Trophoblast cell (in vitro differentiated cells and primary cell): ENCODE measurements at regions not wholly inside any gene's neighbourhood (a gene's known extent, or its start where the extent isn't known, plus 50 kb on each side); places are given as distances from the start of the nearest gene placed in this dataset.

Experiments used
- DNase-seq, 2 donors: peaks; one replicate each; pipeline ENCODE4 v3.0.0-alpha.2; 2016
- H2AFZ ChIP-seq: 2 replicates; pipeline ENCODE4 v1.6.1; 2013; ENCODE audit warnings: low read length, moderate library complexity, mild to moderate bottlenecking; ENCODE audit not compliant: insufficient read depth, poor library complexity
- H2AK5ac ChIP-seq: 2 replicates; pipeline ENCODE4 v1.6.1; 2013; ENCODE audit warnings: mild to moderate bottlenecking, low read length
- H2BK120ac ChIP-seq: 2 replicates; pipeline ENCODE4 v1.6.1; 2013; ENCODE audit warnings: low read length, mild to moderate bottlenecking, moderate library complexity; ENCODE audit not compliant: insufficient read depth, poor library complexity
- H2BK12ac ChIP-seq: 2 replicates; pipeline ENCODE4 v1.6.1; 2013; ENCODE audit warnings: mild to moderate bottlenecking, low read length, moderate library complexity
- H2BK5ac ChIP-seq: 2 replicates; pipeline ENCODE4 v1.6.1; 2013; ENCODE audit warnings: low read length, low read depth, moderate library complexity, mild to moderate bottlenecking; ENCODE audit not compliant: poor library complexity
- H3K14ac ChIP-seq: 2 replicates; pipeline ENCODE4 v1.6.1; 2013; ENCODE audit warnings: mild to moderate bottlenecking, low read length
- H3K18ac ChIP-seq: 2 replicates; pipeline ENCODE4 v1.6.1; 2013; ENCODE audit warnings: mild to moderate bottlenecking, low read length
- H3K23ac ChIP-seq: 2 replicates; pipeline ENCODE4 v1.6.1; 2013; ENCODE audit warnings: low read length
- H3K27ac ChIP-seq: 2 replicates; pipeline ENCODE4 v1.5.1; 2013; ENCODE audit warnings: low read depth, mild to moderate bottlenecking, inconsistent platforms, low read length, moderate library complexity
- H3K27me3 ChIP-seq: 2 replicates; pipeline ENCODE4 v1.6.1; 2013; ENCODE audit warnings: inconsistent platforms, mild to moderate bottlenecking, low read length, moderate library complexity; ENCODE audit not compliant: insufficient read depth
- H3K36me3 ChIP-seq, 2 experiments: 1 replicate in 1 of 2; 2 replicates in 1 of 2; pipeline ENCODE4 v1.6.1; 2013; ENCODE audit warnings: low read length in 2 of 2, mild to moderate bottlenecking in 2 of 2, moderate library complexity in 1 of 2; ENCODE audit not compliant: insufficient read depth in 2 of 2, control insufficient read depth in 1 of 2
- H3K4ac ChIP-seq: 2 replicates; pipeline ENCODE4 v1.6.1; 2013; ENCODE audit warnings: low read depth, mild to moderate bottlenecking, low read length, moderate library complexity
- H3K4me1 ChIP-seq, 2 experiments: 1 replicate in 1 of 2; 2 replicates in 1 of 2; pipeline ENCODE4 v1.6.1; 2013; ENCODE audit warnings: low read length in 2 of 2, mild to moderate bottlenecking in 2 of 2, moderate library complexity in 1 of 2; ENCODE audit not compliant: insufficient read depth in 2 of 2, control insufficient read depth in 1 of 2
- H3K4me2 ChIP-seq: 2 replicates; pipeline ENCODE4 v1.6.1; 2013; ENCODE audit warnings: inconsistent platforms, mild to moderate bottlenecking, low read length, moderate library complexity
- H3K4me3 ChIP-seq: 2 replicates; pipeline ENCODE4 v1.5.1; 2013; ENCODE audit warnings: mild to moderate bottlenecking, low read depth, low read length, inconsistent platforms
- H3K79me1 ChIP-seq: one replicate; pipeline ENCODE4 v1.6.1; 2013; ENCODE audit warnings: low read length
- H3K79me2 ChIP-seq: 2 replicates; pipeline ENCODE4 v1.6.1; 2013; ENCODE audit warnings: low read length, mild to moderate bottlenecking; ENCODE audit not compliant: control insufficient read depth, insufficient read depth, poor library complexity
- H3K9ac ChIP-seq: 2 replicates; pipeline ENCODE4 v1.6.1; 2013; ENCODE audit warnings: mild to moderate bottlenecking, low read length
- H3K9me3 ChIP-seq: 2 replicates; pipeline ENCODE4 v1.6.1; 2013; ENCODE audit warnings: low read depth, mild to moderate bottlenecking, control low read depth, inconsistent platforms, low read length; ENCODE audit not compliant: insufficient read depth
- H4K12ac ChIP-seq: 2 replicates; pipeline ENCODE4 v1.6.1; 2013; ENCODE audit warnings: low read depth, mild to moderate bottlenecking, low read length, moderate library complexity
- H4K8ac ChIP-seq: 2 replicates; pipeline ENCODE4 v1.6.1; 2013; ENCODE audit warnings: low read depth, mild to moderate bottlenecking, low read length, moderate library complexity
- H4K91ac ChIP-seq: one replicate; pipeline ENCODE4 v1.6.1; 2013; ENCODE audit warnings: low read depth, mild to moderate bottlenecking, low read length, moderate library complexity
- WGBS: extraction: QIAGEN DNeasy Blood & Tissue Kit; methylation state at CpG from one replicate; pipeline ENCODE4 v1.1.7; 2013; ENCODE audit warnings: missing lambda C conversion rate; ENCODE audit not compliant: insufficient read length, insufficient coverage; ENCODE audit errors: extremely low coverage; 5-methylcytosine and 5-hydroxymethylcytosine counted together

DNA sequence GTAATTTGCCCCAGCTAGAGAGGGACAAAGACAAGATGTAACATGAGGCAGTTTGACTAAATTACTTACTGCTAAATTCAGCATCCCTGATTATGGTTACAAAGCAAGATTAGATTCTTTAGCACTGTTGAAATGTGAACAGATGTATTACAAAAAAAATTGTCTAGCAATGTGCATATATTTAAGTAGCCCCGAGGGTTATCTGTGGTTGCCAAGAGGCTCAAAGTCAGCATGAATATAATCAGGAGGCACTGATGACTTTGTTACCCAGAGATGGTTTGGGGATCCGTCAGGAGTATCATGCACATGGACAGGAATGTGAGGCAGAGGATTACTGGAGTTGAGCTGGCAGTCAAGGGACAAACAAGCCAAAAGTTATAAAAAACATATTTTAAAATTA, 356.9 kb upstream of the CCDC196 start:
- Histone ChIP-seq H3K9me3 (no peaks in the 10 kb centered on the region), H2AFZ (no peak overlapping the region)
- no peak for DNase-seq

DNA sequence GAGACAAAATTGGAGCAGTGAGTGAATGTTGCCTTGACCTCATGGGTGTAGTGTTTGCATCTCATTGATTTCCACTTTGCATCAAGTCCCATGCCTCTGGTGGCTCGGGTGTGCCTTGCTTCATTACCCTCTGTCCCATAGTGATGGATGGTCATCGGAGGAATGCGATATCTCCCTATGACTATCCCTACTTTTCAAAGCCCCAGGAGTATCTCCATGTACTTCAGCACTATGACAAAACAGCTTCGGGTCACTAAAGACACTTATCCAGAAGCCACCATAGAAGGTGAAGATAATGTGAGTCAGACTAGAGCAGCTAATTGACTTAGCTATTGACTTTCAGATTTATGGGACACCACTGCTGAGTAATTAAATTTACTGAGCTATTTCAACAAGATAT, 355.1 kb upstream of the CCDC196 start:
- no CpG with 5 or more reads among the region's 4 CpGs for WGBS
- no peaks in the 10 kb centered on the region for H3K4me1 ChIP-seq
- H2BK120ac ChIP-seq, result no peak overlapping the region
- H2AK5ac ChIP-seq, result no peak overlapping the region
- no peak overlapping the region for H3K4ac ChIP-seq
- no peak overlapping the region for H3K23ac ChIP-seq
- no peak overlapping the region for H2BK5ac ChIP-seq
- H3K79me1 ChIP-seq, result no peaks in the 10 kb centered on the region
- no peak overlapping the region for H4K91ac ChIP-seq
- no peak overlapping the region for H3K4me2 ChIP-seq
- H3K27me3 ChIP-seq, result no peaks in the 10 kb centered on the region
- no peak overlapping the region for H3K4me3 ChIP-seq
- no peak for DNase-seq
- no peak overlapping the region for H4K12ac ChIP-seq
- H3K18ac ChIP-seq, result no peak overlapping the region
- H4K8ac ChIP-seq, result no peak overlapping the region
- no peak overlapping the region for H2AFZ ChIP-seq
- no peaks in the 10 kb centered on the region for H3K36me3 ChIP-seq
- H3K9ac ChIP-seq, result no peak overlapping the region
- no peak overlapping the region for H3K14ac ChIP-seq
- H3K79me2 ChIP-seq, result no peaks in the 10 kb centered on the region
- H3K27ac ChIP-seq, result no peak overlapping the region
- no peaks in the 10 kb centered on the region for H3K9me3 ChIP-seq
- H2BK12ac ChIP-seq, result no peak overlapping the region

More for the DNA sequence above, 356.9 kb upstream of the CCDC196 start:
- no peak overlapping the region for H3K4me3 ChIP-seq
- no peak overlapping the region for H3K18ac ChIP-seq
- no peaks in the 10 kb centered on the region for H3K79me1 ChIP-seq
- H2BK120ac ChIP-seq, result no peak overlapping the region
- H4K12ac ChIP-seq, result no peak overlapping the region
- H3K14ac ChIP-seq, result no peak overlapping the region
- no peaks in the 10 kb centered on the region for H3K79me2 ChIP-seq
- no peak overlapping the region for H3K9ac ChIP-seq
- no peak overlapping the region for H2BK12ac ChIP-seq
- no peak overlapping the region for H4K8ac ChIP-seq
- H3K4me1 ChIP-seq, result no peaks in the 10 kb centered on the region
- H2BK5ac ChIP-seq, result no peak overlapping the region
- H3K27me3 ChIP-seq, result no peaks in the 10 kb centered on the region
- WGBS, result no CpG with 5 or more reads among the region's 2 CpGs
- no peak overlapping the region for H4K91ac ChIP-seq
- H2AK5ac ChIP-seq, result no peak overlapping the region
- H3K36me3 ChIP-seq, result no peaks in the 10 kb centered on the region
- H3K4me2 ChIP-seq, result no peak overlapping the region
- H3K27ac ChIP-seq, result no peak overlapping the region
- H3K4ac ChIP-seq, result no peak overlapping the region
- no peak overlapping the region for H3K23ac ChIP-seq

DNA sequence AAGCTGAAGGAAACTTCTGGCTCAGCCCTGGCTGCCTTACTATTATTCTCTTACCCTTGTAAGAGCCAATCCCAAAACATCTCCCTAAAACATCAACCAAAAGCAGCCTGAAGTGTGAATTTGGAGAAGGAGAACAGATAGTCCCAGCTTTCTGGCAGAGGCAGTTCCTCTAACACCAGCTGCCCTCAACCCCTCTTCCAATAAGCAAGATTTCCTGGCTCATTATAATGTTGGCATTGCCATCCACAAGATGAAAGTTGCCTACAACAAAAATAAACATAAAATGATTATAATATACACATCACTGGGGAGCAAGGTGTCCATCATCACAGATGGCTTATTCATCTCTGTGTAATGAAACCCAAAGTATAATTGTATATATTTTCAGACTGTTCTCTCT, 352.5 kb upstream of the CCDC196 start:
- DNase-seq, result no peak

DNA sequence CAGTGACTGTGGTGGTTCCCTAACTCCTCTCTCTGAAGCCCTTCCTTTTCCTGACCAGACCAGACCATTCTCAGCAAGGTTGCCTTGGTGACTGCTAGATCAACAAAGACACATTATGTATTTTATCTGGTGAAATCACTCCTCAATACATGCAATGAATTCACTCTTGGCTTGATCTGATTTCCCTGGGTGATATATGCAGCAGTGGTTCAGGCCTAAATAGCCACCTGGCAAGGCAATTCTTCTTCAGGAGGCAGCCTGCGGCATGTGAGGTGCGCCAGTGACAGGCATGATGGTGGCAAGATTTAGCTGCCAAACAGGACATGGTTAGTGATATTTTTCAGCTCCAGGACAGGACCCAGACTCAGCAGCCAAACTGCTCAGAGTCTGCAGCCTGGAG, 350.3 kb upstream of the CCDC196 start:
- no peaks in the 10 kb centered on the region for H3K4me1 ChIP-seq
- no peak overlapping the region for H3K9ac ChIP-seq
- H3K4ac ChIP-seq, result no peak overlapping the region
- no peak overlapping the region for H4K12ac ChIP-seq
- H3K79me2 ChIP-seq, result no peaks in the 10 kb centered on the region
- no peak overlapping the region for H3K23ac ChIP-seq
- H3K14ac ChIP-seq, result no peak overlapping the region
- no peak overlapping the region for H2BK12ac ChIP-seq
- no peak overlapping the region for H4K91ac ChIP-seq
- no peak overlapping the region for H2BK120ac ChIP-seq
- H4K8ac ChIP-seq, result no peak overlapping the region
- no peak overlapping the region for H3K18ac ChIP-seq
- H3K9me3 ChIP-seq, result no peaks in the 10 kb centered on the region
- WGBS, result no CpG with 5 or more reads among the region's 2 CpGs
- DNase-seq, result no peak
- H3K4me3 ChIP-seq, result no peak overlapping the region
- H2AK5ac ChIP-seq, result no peak overlapping the region
- H3K36me3 ChIP-seq, result no peaks in the 10 kb centered on the region
- no peak overlapping the region for H2BK5ac ChIP-seq
- no peaks in the 10 kb centered on the region for H3K79me1 ChIP-seq
- H3K27me3 ChIP-seq, result no peaks in the 10 kb centered on the region
- no peak overlapping the region for H3K27ac ChIP-seq
- no peak overlapping the region for H2AFZ ChIP-seq
- peak overlapping the region; percentile 6 for H3K4me2 ChIP-seq

More for the DNA sequence above, 352.5 kb upstream of the CCDC196 start:
- Histone ChIP-seq H3K9me3 (no peaks in the 10 kb centered on the region), H3K79me2 (no peaks in the 10 kb centered on the region), H3K4me2 (no peak overlapping the region), H3K4me3 (no peak overlapping the region), H3K4ac (no peak overlapping the region), H2BK5ac (no peak overlapping the region), H3K79me1 (no peaks in the 10 kb centered on the region), H4K12ac (no peak overlapping the region), H2AK5ac (no peak overlapping the region), H3K36me3 (no peaks in the 10 kb centered on the region), H3K23ac (no peak overlapping the region), H3K27me3 (no peaks in the 10 kb centered on the region), H3K9ac (no peak overlapping the region), H2BK120ac (no peak overlapping the region), H3K27ac (no peak overlapping the region), H4K91ac (no peak overlapping the region), H4K8ac (no peak overlapping the region), H3K18ac (no peak overlapping the region), H3K14ac (no peak overlapping the region), H2AFZ (no peak overlapping the region), H2BK12ac (no peak overlapping the region), H3K4me1 (no peaks in the 10 kb centered on the region)
